Trophoblast cell (in vitro differentiated cells and primary cell): ENCODE measurements at regions not wholly inside any gene's neighbourhood (a gene's known extent, or its start where the extent isn't known, plus 50 kb on each side); places are given as distances from the start of the nearest gene placed in this dataset.

Source experiments
- DNase-seq, 2 donors: peaks; one replicate each; pipeline ENCODE4 v3.0.0-alpha.2; 2016
- H2AFZ ChIP-seq: 2 replicates; pipeline ENCODE4 v1.6.1; 2013; ENCODE audit warnings: low read length, moderate library complexity, mild to moderate bottlenecking; ENCODE audit not compliant: insufficient read depth, poor library complexity
- H2AK5ac ChIP-seq: 2 replicates; pipeline ENCODE4 v1.6.1; 2013; ENCODE audit warnings: mild to moderate bottlenecking, low read length
- H2BK120ac ChIP-seq: 2 replicates; pipeline ENCODE4 v1.6.1; 2013; ENCODE audit warnings: low read length, mild to moderate bottlenecking, moderate library complexity; ENCODE audit not compliant: insufficient read depth, poor library complexity
- H2BK12ac ChIP-seq: 2 replicates; pipeline ENCODE4 v1.6.1; 2013; ENCODE audit warnings: mild to moderate bottlenecking, low read length, moderate library complexity
- H2BK5ac ChIP-seq: 2 replicates; pipeline ENCODE4 v1.6.1; 2013; ENCODE audit warnings: low read length, low read depth, moderate library complexity, mild to moderate bottlenecking; ENCODE audit not compliant: poor library complexity
- H3K14ac ChIP-seq: 2 replicates; pipeline ENCODE4 v1.6.1; 2013; ENCODE audit warnings: mild to moderate bottlenecking, low read length
- H3K18ac ChIP-seq: 2 replicates; pipeline ENCODE4 v1.6.1; 2013; ENCODE audit warnings: mild to moderate bottlenecking, low read length
- H3K23ac ChIP-seq: 2 replicates; pipeline ENCODE4 v1.6.1; 2013; ENCODE audit warnings: low read length
- H3K27ac ChIP-seq: 2 replicates; pipeline ENCODE4 v1.5.1; 2013; ENCODE audit warnings: low read depth, mild to moderate bottlenecking, inconsistent platforms, low read length, moderate library complexity
- H3K27me3 ChIP-seq: 2 replicates; pipeline ENCODE4 v1.6.1; 2013; ENCODE audit warnings: inconsistent platforms, mild to moderate bottlenecking, low read length, moderate library complexity; ENCODE audit not compliant: insufficient read depth
- H3K36me3 ChIP-seq, 2 experiments: 1 replicate in 1 of 2; 2 replicates in 1 of 2; pipeline ENCODE4 v1.6.1; 2013; ENCODE audit warnings: low read length in 2 of 2, mild to moderate bottlenecking in 2 of 2, moderate library complexity in 1 of 2; ENCODE audit not compliant: insufficient read depth in 2 of 2, control insufficient read depth in 1 of 2
- H3K4ac ChIP-seq: 2 replicates; pipeline ENCODE4 v1.6.1; 2013; ENCODE audit warnings: low read depth, mild to moderate bottlenecking, low read length, moderate library complexity
- H3K4me1 ChIP-seq, 2 experiments: 1 replicate in 1 of 2; 2 replicates in 1 of 2; pipeline ENCODE4 v1.6.1; 2013; ENCODE audit warnings: low read length in 2 of 2, mild to moderate bottlenecking in 2 of 2, moderate library complexity in 1 of 2; ENCODE audit not compliant: insufficient read depth in 2 of 2, control insufficient read depth in 1 of 2
- H3K4me2 ChIP-seq: 2 replicates; pipeline ENCODE4 v1.6.1; 2013; ENCODE audit warnings: inconsistent platforms, mild to moderate bottlenecking, low read length, moderate library complexity
- H3K4me3 ChIP-seq: 2 replicates; pipeline ENCODE4 v1.5.1; 2013; ENCODE audit warnings: mild to moderate bottlenecking, low read depth, low read length, inconsistent platforms
- H3K79me1 ChIP-seq: one replicate; pipeline ENCODE4 v1.6.1; 2013; ENCODE audit warnings: low read length
- H3K79me2 ChIP-seq: 2 replicates; pipeline ENCODE4 v1.6.1; 2013; ENCODE audit warnings: low read length, mild to moderate bottlenecking; ENCODE audit not compliant: control insufficient read depth, insufficient read depth, poor library complexity
- H3K9ac ChIP-seq: 2 replicates; pipeline ENCODE4 v1.6.1; 2013; ENCODE audit warnings: mild to moderate bottlenecking, low read length
- H3K9me3 ChIP-seq: 2 replicates; pipeline ENCODE4 v1.6.1; 2013; ENCODE audit warnings: low read depth, mild to moderate bottlenecking, control low read depth, inconsistent platforms, low read length; ENCODE audit not compliant: insufficient read depth
- H4K12ac ChIP-seq: 2 replicates; pipeline ENCODE4 v1.6.1; 2013; ENCODE audit warnings: low read depth, mild to moderate bottlenecking, low read length, moderate library complexity
- H4K8ac ChIP-seq: 2 replicates; pipeline ENCODE4 v1.6.1; 2013; ENCODE audit warnings: low read depth, mild to moderate bottlenecking, low read length, moderate library complexity
- H4K91ac ChIP-seq: one replicate; pipeline ENCODE4 v1.6.1; 2013; ENCODE audit warnings: low read depth, mild to moderate bottlenecking, low read length, moderate library complexity
- WGBS: extraction: QIAGEN DNeasy Blood & Tissue Kit; methylation state at CpG from one replicate; pipeline ENCODE4 v1.1.7; 2013; ENCODE audit warnings: missing lambda C conversion rate; ENCODE audit not compliant: insufficient read length, insufficient coverage; ENCODE audit errors: extremely low coverage; 5-methylcytosine and 5-hydroxymethylcytosine counted together

GRCh38 chr9:78115073-78115472, 83.5 kb upstream of the GNAQ start:
- Histone ChIP-seq H3K36me3 (no peaks in the 10 kb centered on the region), H3K18ac (no peak overlapping the region), H3K79me2 (no peaks in the 10 kb centered on the region), H3K14ac (no peak overlapping the region), H2BK5ac (no peak overlapping the region), H3K4ac (no peak overlapping the region), H3K27ac (no peak overlapping the region), H4K91ac (no peak overlapping the region), H3K4me2 (no peak overlapping the region), H3K4me3 (no peak overlapping the region), H4K12ac (no peak overlapping the region), H3K79me1 (no peaks in the 10 kb centered on the region), H3K4me1 (no peaks in the 10 kb centered on the region), H2AFZ (no peak overlapping the region), H2AK5ac (no peak overlapping the region), H3K27me3 (no peaks in the 10 kb centered on the region), H3K9me3 (no peaks in the 10 kb centered on the region), H2BK12ac (no peak overlapping the region), H3K9ac (no peak overlapping the region), H3K23ac (no peak overlapping the region), H2BK120ac (no peak overlapping the region), H4K8ac (no peak overlapping the region)
- no CpG with 5 or more reads among the region's 1 CpG for WGBS
- peak in 1 of 2 donors; percentile 25 for DNase-seq

DNA sequence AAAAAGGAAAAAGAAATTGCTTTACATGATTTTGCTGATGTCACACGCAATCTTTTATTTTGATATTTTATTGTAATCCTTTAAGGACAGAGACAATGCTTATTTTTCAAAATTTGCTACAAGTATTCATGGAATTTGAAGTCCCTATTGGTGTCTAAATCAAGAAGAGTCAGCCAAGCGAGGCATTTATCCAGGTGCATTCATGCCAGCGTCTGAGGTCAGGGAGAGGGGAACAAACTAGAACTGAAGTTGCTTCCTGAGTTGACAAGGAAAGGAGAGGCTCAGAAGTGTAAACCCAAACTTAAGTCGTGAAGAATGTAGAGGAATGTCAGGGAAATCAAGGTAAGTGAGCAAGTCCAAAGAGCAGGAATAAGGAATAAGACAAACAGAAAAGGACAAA, 83.0 kb upstream of the GNAQ start:
- no peak overlapping the region for H3K4me2 ChIP-seq
- H3K4me3 ChIP-seq, result no peak overlapping the region
- no CpG with 5 or more reads among the region's 4 CpGs for WGBS
- no peaks in the 10 kb centered on the region for H3K4me1 ChIP-seq
- H4K8ac ChIP-seq, result no peak overlapping the region
- no peaks in the 10 kb centered on the region for H3K79me2 ChIP-seq
- H3K27me3 ChIP-seq, result no peaks in the 10 kb centered on the region
- no peak overlapping the region for H3K27ac ChIP-seq
- H3K14ac ChIP-seq, result no peak overlapping the region
- DNase-seq, result no peak
- no peak overlapping the region for H2AK5ac ChIP-seq
- H3K18ac ChIP-seq, result no peak overlapping the region
- H4K91ac ChIP-seq, result no peak overlapping the region
- H3K9me3 ChIP-seq, result no peaks in the 10 kb centered on the region
- no peak overlapping the region for H2BK120ac ChIP-seq
- no peak overlapping the region for H3K23ac ChIP-seq
- no peak overlapping the region for H4K12ac ChIP-seq
- H2AFZ ChIP-seq, result no peak overlapping the region
- H2BK5ac ChIP-seq, result no peak overlapping the region
- no peak overlapping the region for H2BK12ac ChIP-seq
- no peak overlapping the region for H3K9ac ChIP-seq
- no peaks in the 10 kb centered on the region for H3K36me3 ChIP-seq
- H3K79me1 ChIP-seq, result no peaks in the 10 kb centered on the region
- H3K4ac ChIP-seq, result no peak overlapping the region

GRCh38 chr9:78112406-78112805, 80.8 kb upstream of the GNAQ start:
- no peak overlapping the region for H2BK5ac ChIP-seq
- WGBS, result no CpG with 5 or more reads among the region's 3 CpGs

DNA sequence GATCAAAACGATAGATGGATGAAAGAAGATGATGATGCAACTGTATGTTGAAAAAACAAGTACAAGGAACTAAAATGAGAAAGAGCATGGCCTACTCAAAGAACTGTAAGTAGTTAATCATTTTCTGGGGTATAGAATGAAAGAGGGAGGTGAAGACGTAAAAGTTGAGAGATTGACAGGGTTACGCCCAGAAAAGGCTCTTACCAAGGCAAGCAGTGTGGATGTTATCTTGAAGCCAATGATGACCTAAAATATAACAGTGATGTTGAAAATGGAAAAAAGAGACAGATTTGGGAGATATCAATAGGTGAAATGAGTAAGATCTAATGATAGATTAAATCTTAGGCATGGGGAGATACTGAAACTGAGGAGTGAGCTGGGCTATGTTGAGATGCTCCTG, 80.4 kb upstream of the GNAQ start:
- Histone ChIP-seq H2BK120ac (no peak overlapping the region), H3K23ac (no peak overlapping the region), H3K27me3 (no peaks in the 10 kb centered on the region), H3K79me2 (no peaks in the 10 kb centered on the region), H3K4me1 (no peaks in the 10 kb centered on the region), H3K4me2 (no peak overlapping the region), H3K36me3 (no peaks in the 10 kb centered on the region), H4K8ac (no peak overlapping the region), H3K14ac (no peak overlapping the region), H4K12ac (no peak overlapping the region), H2BK12ac (no peak overlapping the region), H3K18ac (no peak overlapping the region), H3K4ac (no peak overlapping the region), H2AFZ (no peak overlapping the region), H2BK5ac (no peak overlapping the region), H3K27ac (no peak overlapping the region), H2AK5ac (no peak overlapping the region), H3K9me3 (no peaks in the 10 kb centered on the region), H3K79me1 (no peaks in the 10 kb centered on the region), H3K4me3 (no peak overlapping the region), H4K91ac (no peak overlapping the region), H3K9ac (no peak overlapping the region)
- WGBS, result 100% methylated on average over 1 of the region's 3 CpGs
- DNase-seq, result no peak

More at GRCh38 chr9:78112406-78112805, 80.8 kb upstream of the GNAQ start:
- Histone ChIP-seq H4K91ac (no peak overlapping the region), H3K18ac (no peak overlapping the region), H4K8ac (no peak overlapping the region), H3K4me1 (no peaks in the 10 kb centered on the region), H3K9me3 (no peaks in the 10 kb centered on the region), H3K4me2 (no peak overlapping the region), H2BK120ac (no peak overlapping the region), H3K36me3 (no peaks in the 10 kb centered on the region), H3K79me1 (no peaks in the 10 kb centered on the region), H3K79me2 (no peaks in the 10 kb centered on the region), H3K27me3 (no peaks in the 10 kb centered on the region), H2AFZ (no peak overlapping the region), H3K27ac (no peak overlapping the region), H3K9ac (no peak overlapping the region), H3K4me3 (no peak overlapping the region), H2BK12ac (no peak overlapping the region), H3K4ac (no peak overlapping the region), H2AK5ac (no peak overlapping the region), H4K12ac (no peak overlapping the region), H3K23ac (no peak overlapping the region), H3K14ac (no peak overlapping the region)
- DNase-seq, result peak in 1 of 2 donors; percentile 33
